Type B pancreatic cell (in vitro differentiated cells): ENCODE measurements at regions not wholly inside any gene's neighbourhood (a gene's known extent, or its start where the extent isn't known, plus 50 kb on each side); places are given as distances from the start of the nearest gene placed in this dataset.

Source experiments
- DNase-seq: peaks from one replicate; pipeline ENCODE4 v3.0.0; 2021; ENCODE audit warnings: mixed read lengths; ENCODE audit not compliant: unreplicated experiment; ENCODE audit errors: extremely low spot score
- H3K27ac Mint-ChIP-seq: 2 replicates; pipeline ENCODE4 v1.8.0; 2021; ENCODE audit warnings: mild to moderate bottlenecking, mixed read lengths
- H3K27me3 Mint-ChIP-seq: 2 replicates; pipeline ENCODE4 v1.8.0; 2021; ENCODE audit warnings: mixed read lengths
- H3K36me3 Mint-ChIP-seq: 2 replicates; pipeline ENCODE4 v1.8.0; 2021; ENCODE audit warnings: mixed read lengths
- H3K4me1 Mint-ChIP-seq: one replicate; pipeline ENCODE4 v1.8.0; 2021; ENCODE audit warnings: mixed read lengths; ENCODE audit not compliant: unreplicated experiment
- H3K4me3 Mint-ChIP-seq: 2 replicates; pipeline ENCODE4 v1.8.0; 2021; ENCODE audit warnings: mild to moderate bottlenecking, mixed read lengths
- H3K9me3 Mint-ChIP-seq: 2 replicates; pipeline ENCODE4 v1.8.0; 2021; ENCODE audit warnings: mixed read lengths
- CTCF ChIP-seq: fragments of 200-600 bp; sonication (generic); conservative IDR thresholded peaks from 2 replicates; pipeline ENCODE4 v1.5.0; 2021; ENCODE audit warnings: antibody characterized with exemption, mild to moderate bottlenecking

- DNase-seq = no peak
- no peak overlapping the region for H3K4me3 Mint-ChIP-seq
- no peak for TF ChIP-seq CTCF
- H3K4me1 Mint-ChIP-seq = peaks cover 3% of the 10 kb centered on the region
- no peaks in the 10 kb centered on the region for H3K36me3 Mint-ChIP-seq
- H3K27me3 Mint-ChIP-seq = no peaks in the 10 kb centered on the region
- no peak overlapping the region for H3K27ac Mint-ChIP-seq
- H3K9me3 Mint-ChIP-seq = no peaks in the 10 kb centered on the region
These were observed 117.1 kb upstream of the TSC22D1 start for GRCh38 chr13:44693156-44693764.

- H3K27ac Mint-ChIP-seq = no peak overlapping the region
- H3K27me3 Mint-ChIP-seq = no peaks in the 10 kb centered on the region
- no peaks in the 10 kb centered on the region for H3K36me3 Mint-ChIP-seq
- H3K4me3 Mint-ChIP-seq = no peak overlapping the region
- TF ChIP-seq CTCF = no peak
- DNase-seq = no peak
- H3K9me3 Mint-ChIP-seq = no peaks in the 10 kb centered on the region
- H3K4me1 Mint-ChIP-seq = no peaks in the 10 kb centered on the region
These were observed 116.1 kb upstream of the TSC22D1 start for GRCh38 chr13:44692173-44692713.

GRCh38 chr13:44690376-44690775 lies 114.2 kb upstream of the TSC22D1 start:
- Mint-ChIP-seq H3K9me3 (peaks cover 6% of the 10 kb centered on the region), H3K4me3 (no peak overlapping the region), H3K27ac (no peak overlapping the region), H3K27me3 (no peaks in the 10 kb centered on the region), H3K36me3 (no peaks in the 10 kb centered on the region), H3K4me1 (no peaks in the 10 kb centered on the region)
- DNase-seq = no peak
- TF ChIP-seq CTCF = no peak

GRCh38 chr13:44688652-44689051 lies 112.5 kb upstream of the TSC22D1 start:
- H3K36me3 Mint-ChIP-seq = no peaks in the 10 kb centered on the region
- no peaks in the 10 kb centered on the region for H3K27me3 Mint-ChIP-seq
- no peak overlapping the region for H3K4me3 Mint-ChIP-seq
- no peaks in the 10 kb centered on the region for H3K4me1 Mint-ChIP-seq
- no peak overlapping the region for H3K27ac Mint-ChIP-seq
- no peak for TF ChIP-seq CTCF
- peaks cover 6% of the 10 kb centered on the region for H3K9me3 Mint-ChIP-seq
- no peak for DNase-seq

- Mint-ChIP-seq H3K9me3 (peaks cover 6% of the 10 kb centered on the region), H3K27ac (no peak overlapping the region), H3K36me3 (no peaks in the 10 kb centered on the region), H3K4me3 (no peak overlapping the region), H3K27me3 (no peaks in the 10 kb centered on the region), H3K4me1 (no peaks in the 10 kb centered on the region)
- no peak for DNase-seq
- TF ChIP-seq CTCF = no peak
These were observed 110.4 kb upstream of the TSC22D1 start for GRCh38 chr13:44686531-44686934.
